ENCODE measurements at regions not wholly inside any gene's neighbourhood (a gene's known extent, or its start where the extent isn't known, plus 50 kb on each side); places are given as distances from the start of the nearest gene placed in this dataset.

DNA sequence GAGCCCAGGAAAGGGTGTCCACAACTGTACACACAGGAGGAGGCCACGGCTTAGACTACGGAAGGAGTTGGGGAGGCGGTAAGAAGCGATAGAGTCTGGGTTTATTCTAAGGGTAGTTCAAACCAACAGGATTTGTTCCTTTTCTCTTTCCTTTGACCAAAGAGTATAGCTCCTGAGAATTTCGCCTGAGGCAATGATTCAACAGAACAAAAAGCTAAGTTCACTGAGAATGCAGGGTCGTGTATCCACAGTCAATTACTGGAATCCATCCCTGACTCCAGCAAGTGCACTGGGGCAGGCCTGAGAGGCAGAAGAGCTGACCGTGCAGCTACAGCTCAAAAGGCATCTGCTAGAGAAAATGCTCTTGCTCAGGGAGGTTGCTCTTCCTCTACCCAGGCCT, 140.9 kb downstream of the TFCP2L1 start:
- no peaks in the 10 kb centered on the region for H3K36me3 ChIP-seq (ENCODE audit: control insufficient read depth, insufficient read depth, low read length)
- H3K27me3 ChIP-seq (ENCODE audit: control insufficient read depth, insufficient read depth, low read length), result peaks cover 4% of the 10 kb centered on the region
- no peak overlapping the region for H3K4me3 ChIP-seq (ENCODE audit: low read depth, low read length)
- no peak for DNase-seq (ENCODE audit: low read depth)
- CTCF ChIA-PET, result no interaction called here
- POLR2A ChIA-PET, result no interaction called here
- TF ChIP-seq, protein P1, sequence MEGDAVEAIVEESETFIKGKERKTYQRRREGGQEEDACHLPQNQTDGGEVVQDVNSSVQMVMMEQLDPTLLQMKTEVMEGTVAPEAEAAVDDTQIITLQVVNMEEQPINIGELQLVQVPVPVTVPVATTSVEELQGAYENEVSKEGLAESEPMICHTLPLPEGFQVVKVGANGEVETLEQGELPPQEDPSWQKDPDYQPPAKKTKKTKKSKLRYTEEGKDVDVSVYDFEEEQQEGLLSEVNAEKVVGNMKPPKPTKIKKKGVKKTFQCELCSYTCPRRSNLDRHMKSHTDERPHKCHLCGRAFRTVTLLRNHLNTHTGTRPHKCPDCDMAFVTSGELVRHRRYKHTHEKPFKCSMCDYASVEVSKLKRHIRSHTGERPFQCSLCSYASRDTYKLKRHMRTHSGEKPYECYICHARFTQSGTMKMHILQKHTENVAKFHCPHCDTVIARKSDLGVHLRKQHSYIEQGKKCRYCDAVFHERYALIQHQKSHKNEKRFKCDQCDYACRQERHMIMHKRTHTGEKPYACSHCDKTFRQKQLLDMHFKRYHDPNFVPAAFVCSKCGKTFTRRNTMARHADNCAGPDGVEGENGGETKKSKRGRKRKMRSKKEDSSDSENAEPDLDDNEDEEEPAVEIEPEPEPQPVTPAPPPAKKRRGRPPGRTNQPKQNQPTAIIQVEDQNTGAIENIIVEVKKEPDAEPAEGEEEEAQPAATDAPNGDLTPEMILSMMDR (IDR thresholded peaks at IDR 0.05; ENCODE audit: insufficient read depth, low read depth, low read length), result no peak

DNA sequence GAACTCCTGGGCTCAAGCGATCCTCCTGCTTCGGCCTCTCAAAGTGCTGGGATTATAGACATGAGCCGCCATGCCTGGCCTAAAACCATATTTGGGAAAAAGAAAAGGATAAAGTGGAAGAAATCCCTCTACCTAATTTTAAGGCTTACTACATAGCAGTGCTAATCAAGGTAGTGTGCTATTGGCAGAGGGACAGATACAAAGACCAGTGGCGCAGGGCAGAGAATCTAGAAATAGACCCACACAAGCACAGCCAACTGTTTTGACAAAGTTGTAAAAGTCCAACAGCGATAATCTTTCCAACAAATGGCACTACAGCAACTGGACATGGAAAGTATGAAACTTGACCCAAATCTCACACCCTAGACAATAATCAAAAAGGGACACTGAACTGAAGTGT, 138.4 kb downstream of the TFCP2L1 start:
- H3K36me3 ChIP-seq (ENCODE audit: control insufficient read depth, insufficient read depth, low read length), result no peaks in the 10 kb centered on the region
- CTCF ChIA-PET, result no interaction called here
- POLR2A ChIA-PET, result no interaction called here
- TF ChIP-seq, protein P1 (IDR thresholded peaks at IDR 0.05; ENCODE audit: insufficient read depth, low read depth, low read length), result no peak
- H3K4me3 ChIP-seq (ENCODE audit: low read depth, low read length), result no peak overlapping the region
- peaks cover 4% of the 10 kb centered on the region for H3K27me3 ChIP-seq (ENCODE audit: control insufficient read depth, insufficient read depth, low read length)
- no peak for DNase-seq (ENCODE audit: low read depth)

DNA sequence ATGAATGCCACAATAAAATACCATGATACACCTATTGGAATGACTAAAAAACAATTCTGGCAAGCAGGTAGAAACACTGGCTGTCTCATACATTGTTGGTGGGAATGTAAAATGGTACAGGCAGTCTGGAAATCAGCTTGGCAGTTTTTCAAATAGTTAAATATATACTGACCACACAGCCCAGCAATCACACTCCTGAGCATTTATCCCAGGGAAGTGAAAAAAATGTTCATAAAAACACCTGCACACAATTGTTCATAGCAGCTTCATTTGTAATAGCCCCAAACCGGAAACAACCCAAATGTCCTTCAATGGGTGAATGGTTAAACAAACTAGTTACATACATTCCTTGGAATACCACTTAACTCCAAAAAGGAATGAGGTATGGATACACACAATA, 137.2 kb downstream of the TFCP2L1 start:
- CTCF ChIA-PET, result no interaction called here
- DNase-seq (ENCODE audit: low read depth), result no peak
- POLR2A ChIA-PET, result no interaction called here
- Histone ChIP-seq H3K4me3 (ENCODE audit: low read depth, low read length) (no peak overlapping the region), H3K36me3 (ENCODE audit: control insufficient read depth, insufficient read depth, low read length) (no peaks in the 10 kb centered on the region), H3K27me3 (ENCODE audit: control insufficient read depth, insufficient read depth, low read length) (peaks cover 4% of the 10 kb centered on the region)
- TF ChIP-seq, protein P1 (IDR thresholded peaks at IDR 0.05; ENCODE audit: insufficient read depth, low read depth, low read length), result no peak

DNA sequence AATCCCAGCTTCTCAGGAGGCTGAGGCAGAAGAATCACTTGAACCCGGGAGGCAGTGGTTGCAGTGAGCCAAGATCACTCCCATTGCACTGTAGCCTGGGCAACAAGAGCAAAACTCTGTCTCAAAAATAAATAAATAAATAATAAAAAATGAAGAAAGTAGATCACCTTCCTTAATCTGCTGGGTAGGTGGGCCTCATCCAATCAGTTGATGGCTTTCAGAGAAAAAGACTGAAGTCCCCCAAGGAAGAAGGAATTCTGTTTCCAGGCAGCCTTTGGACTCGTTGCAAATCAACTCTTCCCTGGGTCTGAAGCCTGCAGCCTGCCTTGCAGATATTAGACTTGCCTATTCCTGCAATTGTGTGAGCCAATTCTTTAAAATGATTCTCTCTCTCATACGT, 136.5 kb downstream of the TFCP2L1 start:
- peaks cover 4% of the 10 kb centered on the region for H3K27me3 ChIP-seq (ENCODE audit: control insufficient read depth, insufficient read depth, low read length)
- TF ChIP-seq, protein P1 (IDR thresholded peaks at IDR 0.05; ENCODE audit: insufficient read depth, low read depth, low read length), result no peak
- no peak for DNase-seq (ENCODE audit: low read depth)
- no peak overlapping the region for H3K4me3 ChIP-seq (ENCODE audit: low read depth, low read length)
- H3K36me3 ChIP-seq (ENCODE audit: control insufficient read depth, insufficient read depth, low read length), result no peaks in the 10 kb centered on the region
- CTCF ChIA-PET, result no interaction called here
- POLR2A ChIA-PET, result no interaction called here

DNA sequence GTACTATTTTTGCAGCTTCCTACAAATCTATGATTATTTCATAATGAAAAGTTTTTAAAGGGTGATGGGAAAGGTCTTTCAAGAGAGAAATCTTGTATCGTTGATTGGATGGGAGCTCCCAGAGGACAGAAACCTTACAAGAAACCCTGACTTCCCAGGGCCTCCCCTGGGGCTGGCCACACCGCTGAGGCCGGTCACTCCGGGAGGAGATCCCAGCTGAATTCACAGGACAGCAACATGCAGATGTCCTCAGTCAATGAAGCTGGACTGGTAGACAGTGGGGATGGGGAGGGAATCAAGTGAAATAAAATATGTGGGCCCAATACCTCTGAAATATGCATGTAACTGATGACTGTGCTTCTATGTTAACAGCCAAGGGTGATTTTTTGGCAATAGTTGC, 135.6 kb downstream of the TFCP2L1 start:
- H3K4me3 ChIP-seq (ENCODE audit: low read depth, low read length), result no peak overlapping the region
- TF ChIP-seq, protein P1 (IDR thresholded peaks at IDR 0.05; ENCODE audit: insufficient read depth, low read depth, low read length), result no peak
- ChIA-PET POLR2A (no interaction called here), CTCF (interaction anchor here (0.8 kb wide), 1 partner anchor 22 kb away, joined by 3 read pairs; no protein-coding TSS in a partner anchor)
- H3K36me3 ChIP-seq (ENCODE audit: control insufficient read depth, insufficient read depth, low read length), result no peaks in the 10 kb centered on the region
- DNase-seq (ENCODE audit: low read depth), result no peak
- no peaks in the 10 kb centered on the region; the same call in 1 of the 2 replicates for H3K27me3 ChIP-seq (ENCODE audit: control insufficient read depth, insufficient read depth, low read length)

Measured in BJ (cell line).